ENCODE measurements at regions not wholly inside any gene's neighbourhood (a gene's known extent, or its start where the extent isn't known, plus 50 kb on each side); places are given as distances from the start of the nearest gene placed in this dataset.

DNA sequence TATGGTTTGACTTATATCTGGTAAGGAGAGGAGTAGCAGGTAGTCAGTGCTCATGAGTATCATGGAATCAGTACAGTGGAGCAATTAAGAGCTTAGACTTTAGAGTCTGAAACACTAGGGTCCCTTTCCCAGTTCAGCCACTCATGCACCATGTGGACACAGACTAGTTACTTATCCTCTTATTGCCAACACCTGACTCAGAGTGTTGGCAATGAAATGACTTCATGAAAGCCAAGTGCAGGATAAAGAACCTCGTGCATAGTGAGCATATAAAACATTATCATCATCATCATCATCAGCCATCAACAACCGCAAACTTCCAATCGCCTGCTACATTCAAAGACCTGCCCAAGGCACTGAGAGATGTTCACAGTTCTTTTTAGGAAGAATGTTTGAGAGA is 164.2 kb downstream of the FOXO1 start:
- TF ChIP-seq, protein P1, sequence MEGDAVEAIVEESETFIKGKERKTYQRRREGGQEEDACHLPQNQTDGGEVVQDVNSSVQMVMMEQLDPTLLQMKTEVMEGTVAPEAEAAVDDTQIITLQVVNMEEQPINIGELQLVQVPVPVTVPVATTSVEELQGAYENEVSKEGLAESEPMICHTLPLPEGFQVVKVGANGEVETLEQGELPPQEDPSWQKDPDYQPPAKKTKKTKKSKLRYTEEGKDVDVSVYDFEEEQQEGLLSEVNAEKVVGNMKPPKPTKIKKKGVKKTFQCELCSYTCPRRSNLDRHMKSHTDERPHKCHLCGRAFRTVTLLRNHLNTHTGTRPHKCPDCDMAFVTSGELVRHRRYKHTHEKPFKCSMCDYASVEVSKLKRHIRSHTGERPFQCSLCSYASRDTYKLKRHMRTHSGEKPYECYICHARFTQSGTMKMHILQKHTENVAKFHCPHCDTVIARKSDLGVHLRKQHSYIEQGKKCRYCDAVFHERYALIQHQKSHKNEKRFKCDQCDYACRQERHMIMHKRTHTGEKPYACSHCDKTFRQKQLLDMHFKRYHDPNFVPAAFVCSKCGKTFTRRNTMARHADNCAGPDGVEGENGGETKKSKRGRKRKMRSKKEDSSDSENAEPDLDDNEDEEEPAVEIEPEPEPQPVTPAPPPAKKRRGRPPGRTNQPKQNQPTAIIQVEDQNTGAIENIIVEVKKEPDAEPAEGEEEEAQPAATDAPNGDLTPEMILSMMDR (IDR thresholded peaks at IDR 0.05): no peak
- no peak for TF ChIP-seq POLR2A (IDR thresholded peaks at IDR 0.05)
